PC-9 (cell line): ENCODE measurements at regions not wholly inside any gene's neighbourhood (a gene's known extent, or its start where the extent isn't known, plus 50 kb on each side); places are given as distances from the start of the nearest gene placed in this dataset.

Source experiments
- BruUV-seq: library from RNA; stranded (reverse); fragments of 400-500 nt; replicated peaks from 2 replicates; lab custom pipeline; 2021; lab: Mats Ljungman, UMichigan
- CTCF ChIA-PET: fragments of 300-600 bp; sonication (Branson Sonifier 250); formaldehyde crosslinking; loops from one replicate; lab custom pipeline; 2022; ENCODE audit warnings: antibody characterized with exemption; lab: Charles Lee
- POLR2A ChIA-PET: fragments of 300-600 bp; sonication (Branson Sonifier 250); formaldehyde crosslinking; loops from one replicate; lab custom pipeline; 2022; ENCODE audit warnings: antibody characterized with exemption; ENCODE audit not compliant: unreplicated experiment; lab: Charles Lee
- DNase-seq, 2 experiments: peaks; one replicate each; pipeline versions ENCODE4 v3.0.0 to v3.0.0-alpha.2; 2015 to 2022; ENCODE audit warnings: mixed read lengths in 1 of 2
- H2AFZ ChIP-seq: fragments of 200-600 bp; sonication (generic); 2 replicates; pipeline ENCODE4 v1.8.1; 2017; ENCODE audit warnings: antibody characterized with exemption
- H3F3A ChIP-seq: fragments of 200-600 bp; sonication (generic); 2 replicates; pipeline ENCODE4 v1.8.1; 2017; ENCODE audit warnings: antibody characterized with exemption, mild to moderate bottlenecking, low read depth; ENCODE audit not compliant: insufficient read depth
- H3K27ac ChIP-seq: fragments of 200-600 bp; sonication (generic); 2 replicates; pipeline ENCODE4 v1.6.1; 2016; ENCODE audit warnings: mixed run types
- H3K27me3 ChIP-seq: fragments of 200-600 bp; sonication (generic); 2 replicates; pipeline ENCODE4 v1.6.1; 2016; ENCODE audit warnings: low read depth, mixed run types; ENCODE audit not compliant: insufficient read depth
- H3K36me3 ChIP-seq: fragments of 200-600 bp; sonication (generic); 2 replicates; pipeline ENCODE4 v1.6.1; 2016; ENCODE audit warnings: low read depth, mixed run types
- H3K4me1 ChIP-seq: fragments of 200-600 bp; sonication (generic); replicated peaks from 2 replicates; pipeline ENCODE4 v1.6.1; 2016; ENCODE audit warnings: mixed run types; ENCODE audit not compliant: insufficient read depth
- H3K4me2 ChIP-seq: fragments of 200-600 bp; sonication (generic); 2 replicates; pipeline ENCODE4 v1.6.1; 2017; ENCODE audit warnings: mixed run types
- H3K4me3 ChIP-seq: fragments of 200-600 bp; sonication (generic); 2 replicates; pipeline ENCODE4 v1.6.1; 2016; ENCODE audit warnings: mixed run types
- H3K79me2 ChIP-seq: fragments of 200-600 bp; sonication (generic); 2 replicates; pipeline ENCODE4 v1.6.1; 2017; ENCODE audit warnings: low read depth, mixed run types
- H3K9me2 ChIP-seq: fragments of 200-600 bp; sonication (generic); 2 replicates; pipeline ENCODE4 v1.8.1; 2017; ENCODE audit warnings: mild to moderate bottlenecking; ENCODE audit not compliant: insufficient read depth
- H3K9me3 ChIP-seq: fragments of 200-600 bp; sonication (generic); 2 replicates; pipeline ENCODE4 v1.8.1; 2016; ENCODE audit warnings: low read depth; ENCODE audit not compliant: insufficient read depth
- H4K20me1 ChIP-seq: fragments of 200-600 bp; sonication (generic); 2 replicates; pipeline ENCODE4 v1.8.1; 2017; ENCODE audit not compliant: insufficient read depth
- EZH2 ChIP-seq: fragments of 200-600 bp; sonication (generic); IDR thresholded peaks from 2 replicates; pipeline ENCODE4 v1.8.0; 2017; ENCODE audit warnings: antibody characterized with exemption, low read depth
- intact Hi-C: fragments of 100-400 bp; cut with micrococcal nuclease; formaldehyde crosslinking; loops from one replicate; pipeline ENCODE4 v1.10.0; 2022; ENCODE audit not compliant: unreplicated experiment
- TF ChIP-seq, protein P1 (sequence below): fragments of 200-600 bp; sonication (generic); conservative IDR thresholded peaks from 2 replicates; pipeline ENCODE4 v1.6.1; 2017; ENCODE audit warnings: mixed run types, antibody characterized with exemption, mild to moderate bottlenecking, moderate library complexity

DNA sequence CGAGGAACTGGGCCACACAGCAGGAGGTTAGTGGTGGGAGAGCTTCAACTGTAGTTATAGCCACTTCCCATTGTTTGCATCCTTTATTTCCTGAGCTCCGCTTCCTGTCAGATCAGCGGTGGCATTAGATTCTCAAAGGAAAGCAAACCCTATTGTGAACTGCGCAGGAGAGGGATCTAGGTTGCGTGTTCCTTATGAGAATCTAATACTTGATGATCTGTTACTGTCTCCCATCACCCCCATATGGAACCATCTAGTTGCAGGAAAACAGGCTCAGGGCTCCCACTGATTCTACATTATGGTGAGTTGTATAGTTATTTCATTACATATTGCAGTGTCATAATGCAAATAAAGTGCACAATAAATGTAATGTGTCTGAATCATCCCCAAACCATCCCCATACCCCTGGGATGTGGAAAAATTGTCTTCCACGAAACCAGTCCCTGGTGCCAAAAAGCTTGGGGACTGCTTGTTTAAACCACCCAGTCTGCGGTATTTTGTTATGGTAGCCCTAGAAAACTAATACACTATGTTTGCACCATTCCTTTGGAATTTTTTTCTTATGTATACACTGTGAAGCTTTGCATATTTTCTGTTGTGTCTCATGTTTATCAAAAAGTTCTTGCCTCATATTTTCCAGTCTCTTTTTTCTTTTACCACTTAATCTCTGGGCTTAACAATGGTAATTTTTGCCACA lies 136.6 kb upstream of the IVNS1ABP start:
- intact Hi-C loops, result no loop called here
- CTCF ChIA-PET, result no interaction called here

DNA sequence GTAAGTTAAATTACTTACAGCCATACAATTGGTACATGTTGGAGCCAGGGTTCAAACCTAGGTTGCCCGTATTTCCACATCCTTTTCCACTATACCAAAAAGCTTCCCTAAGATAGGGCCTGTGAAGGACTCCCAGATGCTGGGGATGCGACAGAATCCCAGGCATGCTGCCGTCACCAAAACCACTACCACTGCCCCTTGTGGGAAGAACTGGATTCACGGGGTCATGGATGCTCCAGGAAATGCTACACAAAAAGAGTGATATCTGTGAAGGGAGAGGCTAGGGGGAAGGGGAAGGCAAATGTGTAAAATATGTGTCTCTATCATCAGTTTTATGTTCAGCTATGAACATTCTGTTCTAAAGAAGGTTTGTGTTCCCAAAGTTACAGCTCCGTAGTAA lies 133.9 kb upstream of the IVNS1ABP start:
- Histone ChIP-seq H4K20me1 (no peaks in the 10 kb centered on the region), H3K27me3 (no peaks in the 10 kb centered on the region), H3K4me3 (no peak overlapping the region), H3K36me3 (no peaks in the 10 kb centered on the region), H3K4me1 (no peaks in the 10 kb centered on the region), H3F3A (no peaks in the 10 kb centered on the region), H3K4me2 (no peak overlapping the region), H2AFZ (no peak overlapping the region), H3K27ac (no peak overlapping the region), H3K79me2 (no peaks in the 10 kb centered on the region), H3K9me2 (peaks cover 6% of the 10 kb centered on the region; the same call in 1 of the 2 replicates), H3K9me3 (no peaks in the 10 kb centered on the region)
- ChIA-PET POLR2A (no interaction called here), CTCF (no interaction called here)
- TF ChIP-seq, protein P1, sequence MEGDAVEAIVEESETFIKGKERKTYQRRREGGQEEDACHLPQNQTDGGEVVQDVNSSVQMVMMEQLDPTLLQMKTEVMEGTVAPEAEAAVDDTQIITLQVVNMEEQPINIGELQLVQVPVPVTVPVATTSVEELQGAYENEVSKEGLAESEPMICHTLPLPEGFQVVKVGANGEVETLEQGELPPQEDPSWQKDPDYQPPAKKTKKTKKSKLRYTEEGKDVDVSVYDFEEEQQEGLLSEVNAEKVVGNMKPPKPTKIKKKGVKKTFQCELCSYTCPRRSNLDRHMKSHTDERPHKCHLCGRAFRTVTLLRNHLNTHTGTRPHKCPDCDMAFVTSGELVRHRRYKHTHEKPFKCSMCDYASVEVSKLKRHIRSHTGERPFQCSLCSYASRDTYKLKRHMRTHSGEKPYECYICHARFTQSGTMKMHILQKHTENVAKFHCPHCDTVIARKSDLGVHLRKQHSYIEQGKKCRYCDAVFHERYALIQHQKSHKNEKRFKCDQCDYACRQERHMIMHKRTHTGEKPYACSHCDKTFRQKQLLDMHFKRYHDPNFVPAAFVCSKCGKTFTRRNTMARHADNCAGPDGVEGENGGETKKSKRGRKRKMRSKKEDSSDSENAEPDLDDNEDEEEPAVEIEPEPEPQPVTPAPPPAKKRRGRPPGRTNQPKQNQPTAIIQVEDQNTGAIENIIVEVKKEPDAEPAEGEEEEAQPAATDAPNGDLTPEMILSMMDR, result no peak
- no peak for TF ChIP-seq EZH2
- intact Hi-C loops, result no loop called here
- no TSS peak for BruUV-seq
- DNase-seq, result no peak

More for the DNA sequence above, 136.6 kb upstream of the IVNS1ABP start:
- Histone ChIP-seq H3K4me2 (no peak overlapping the region), H3K4me3 (no peak overlapping the region), H3K9me2 (peaks cover 6% of the 10 kb centered on the region; the same call in 1 of the 2 replicates), H3K27ac (no peak overlapping the region), H3K4me1 (no peaks in the 10 kb centered on the region), H2AFZ (no peak overlapping the region), H3K36me3 (no peaks in the 10 kb centered on the region), H3K9me3 (no peaks in the 10 kb centered on the region), H3K27me3 (no peaks in the 10 kb centered on the region), H4K20me1 (no peaks in the 10 kb centered on the region), H3K79me2 (no peaks in the 10 kb centered on the region), H3F3A (no peaks in the 10 kb centered on the region)
- POLR2A ChIA-PET, result no interaction called here
- BruUV-seq, result no TSS peak
- TF ChIP-seq, protein P1, result no peak
- TF ChIP-seq EZH2, result no peak
- no peak for DNase-seq

DNA sequence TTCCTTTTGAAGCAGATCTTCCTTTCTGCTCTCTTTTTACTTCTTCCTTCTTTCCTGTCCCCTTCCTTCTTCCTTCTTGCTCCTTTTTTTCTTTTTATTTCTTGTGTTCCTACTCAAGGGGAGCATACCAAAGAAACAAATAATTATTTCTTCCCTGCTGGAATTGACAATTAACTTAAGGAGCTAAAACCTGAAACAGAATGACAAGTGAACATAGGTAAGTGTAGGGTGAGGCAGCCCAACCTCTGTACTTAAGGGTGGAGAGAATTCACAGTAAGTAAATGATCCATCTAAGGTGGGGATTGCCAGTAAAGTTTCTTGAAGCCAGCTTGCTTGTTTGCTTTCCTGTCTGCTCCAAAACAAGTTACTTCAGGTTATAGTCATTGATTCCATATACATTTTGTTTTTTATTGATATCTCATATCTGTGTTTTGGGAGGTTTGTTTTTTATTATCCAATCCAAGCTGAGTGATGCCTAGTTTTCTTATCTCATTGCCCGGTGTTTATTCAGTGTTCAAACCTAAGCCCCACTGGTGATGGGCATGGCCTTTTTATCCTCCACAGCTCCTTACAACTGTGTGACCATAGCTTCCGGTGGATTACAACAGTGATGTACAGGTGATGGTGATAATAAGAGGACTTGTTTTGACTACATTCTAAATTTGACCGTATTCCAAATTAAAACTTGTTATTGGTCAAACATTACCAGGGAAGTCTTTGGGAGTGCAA lies 133.2 kb upstream of the IVNS1ABP start:
- H3K4me3 ChIP-seq, result no peak overlapping the region
- ChIA-PET POLR2A (no interaction called here), CTCF (no interaction called here)
- no peaks in the 10 kb centered on the region for H3K36me3 ChIP-seq
- DNase-seq, result no peak
- no peak overlapping the region for H3K4me2 ChIP-seq
- H3K4me1 ChIP-seq, result no peaks in the 10 kb centered on the region
- H3K79me2 ChIP-seq, result no peaks in the 10 kb centered on the region
- no peaks in the 10 kb centered on the region for H3F3A ChIP-seq
- BruUV-seq, result no TSS peak
- H3K9me2 ChIP-seq, result peaks cover 6% of the 10 kb centered on the region; the same call in 1 of the 2 replicates
- intact Hi-C loops, result no loop called here
- no peak for TF ChIP-seq EZH2
- TF ChIP-seq, protein P1, result no peak
- H3K27me3 ChIP-seq, result no peaks in the 10 kb centered on the region
- H4K20me1 ChIP-seq, result no peaks in the 10 kb centered on the region
- no peaks in the 10 kb centered on the region for H3K9me3 ChIP-seq
- no peak overlapping the region for H3K27ac ChIP-seq
- no peak overlapping the region for H2AFZ ChIP-seq
